Breast epithelium (tissue), 4 donors: ENCODE measurements at regions not wholly inside any gene's neighbourhood (a gene's known extent, or its start where the extent isn't known, plus 50 kb on each side); places are given as distances from the start of the nearest gene placed in this dataset.

Source experiments
- DNase-seq, 2 donors: peaks; one replicate each; pipeline ENCODE4 v3.0.0-alpha.2; 2019; ENCODE audit warnings: low spot score in 2 of 2
- H3K27ac ChIP-seq, 2 donors: fragments of 200-600 bp; sonication (generic) in 1 of 2; one replicate each; pipeline ENCODE4 v1.5.1; 2016 to 2019; ENCODE audit warnings: mild to moderate bottlenecking in 1 of 2
- H3K27me3 ChIP-seq, 2 donors: fragments of 200-600 bp; sonication (generic) in 1 of 2; one replicate each; pipeline versions ENCODE4 v1.5.1 to v1.6.0; 2017 to 2019; ENCODE audit warnings: control low read depth in 1 of 2, mild to moderate bottlenecking in 1 of 2
- H3K36me3 ChIP-seq: fragments of 200-600 bp; one replicate; pipeline ENCODE4 v1.5.1; 2019
- H3K4me1 ChIP-seq, 2 donors: fragments of 200-600 bp; sonication (generic); one replicate each; pipeline ENCODE4 v1.5.1; 2016 to 2019; ENCODE audit warnings: control low read depth in 1 of 2
- H3K4me3 ChIP-seq, 3 donors: fragments of 200-600 bp; sonication (generic); 1 replicate in 2 of 3; 2 replicates in 1 of 3; pipeline ENCODE4 v1.5.1; 2016 to 2019; ENCODE audit warnings: mild to moderate bottlenecking in 3 of 3, moderate library complexity in 2 of 3
- H3K9me3 ChIP-seq, 2 donors: fragments of 200-600 bp; sonication (generic) in 1 of 2; one replicate each; pipeline ENCODE4 v1.5.1; 2016 to 2019; ENCODE audit warnings: control low read depth in 1 of 2
- POLR2A ChIP-seq: fragments of 450-650 bp; IDR thresholded peaks from one replicate; pipeline ENCODE4 v1.6.1; 2016; ENCODE audit warnings: antibody characterized with exemption, mild to moderate bottlenecking, moderate library complexity
- POLR2AphosphoS5 ChIP-seq, 3 donors: sonication (generic); formaldehyde crosslinking; IDR thresholded peaks; one replicate each; pipeline ENCODE4 v1.6.1; 2017; ENCODE audit warnings: antibody characterized with exemption in 3 of 3
- intact Hi-C: fragments of 100-400 bp; cut with DNase I; formaldehyde crosslinking; loops from one replicate; pipeline ENCODE4 v1.15.1; 2023; ENCODE audit warnings: low total_unique reads
- TF ChIP-seq, protein P1 (sequence below), 3 donors: fragments of 450-650 bp; IDR thresholded peaks; one replicate each; pipeline ENCODE4 v1.5.1; 2016 to 2017; ENCODE audit warnings: antibody characterized with exemption in 3 of 3, mild to moderate bottlenecking in 3 of 3, moderate library complexity in 3 of 3

GRCh38 chr15:91622711-91623342 lies 230.7 kb upstream of the SLCO3A1 start:
- Histone ChIP-seq H3K27ac (no peak overlapping the region), H3K36me3 (no peaks in the 10 kb centered on the region), H3K4me1 (no peaks in the 10 kb centered on the region), H3K9me3 (no peaks in the 10 kb centered on the region), H3K4me3 (no peak overlapping the region), H3K27me3 (no peaks in the 10 kb centered on the region)
- intact Hi-C loops, result no loop called here
- DNase-seq, result no peak
- no peak for TF ChIP-seq POLR2A
- TF ChIP-seq, protein P1, sequence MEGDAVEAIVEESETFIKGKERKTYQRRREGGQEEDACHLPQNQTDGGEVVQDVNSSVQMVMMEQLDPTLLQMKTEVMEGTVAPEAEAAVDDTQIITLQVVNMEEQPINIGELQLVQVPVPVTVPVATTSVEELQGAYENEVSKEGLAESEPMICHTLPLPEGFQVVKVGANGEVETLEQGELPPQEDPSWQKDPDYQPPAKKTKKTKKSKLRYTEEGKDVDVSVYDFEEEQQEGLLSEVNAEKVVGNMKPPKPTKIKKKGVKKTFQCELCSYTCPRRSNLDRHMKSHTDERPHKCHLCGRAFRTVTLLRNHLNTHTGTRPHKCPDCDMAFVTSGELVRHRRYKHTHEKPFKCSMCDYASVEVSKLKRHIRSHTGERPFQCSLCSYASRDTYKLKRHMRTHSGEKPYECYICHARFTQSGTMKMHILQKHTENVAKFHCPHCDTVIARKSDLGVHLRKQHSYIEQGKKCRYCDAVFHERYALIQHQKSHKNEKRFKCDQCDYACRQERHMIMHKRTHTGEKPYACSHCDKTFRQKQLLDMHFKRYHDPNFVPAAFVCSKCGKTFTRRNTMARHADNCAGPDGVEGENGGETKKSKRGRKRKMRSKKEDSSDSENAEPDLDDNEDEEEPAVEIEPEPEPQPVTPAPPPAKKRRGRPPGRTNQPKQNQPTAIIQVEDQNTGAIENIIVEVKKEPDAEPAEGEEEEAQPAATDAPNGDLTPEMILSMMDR (IDR thresholded peaks at IDR 0.05), result no peak
- TF ChIP-seq POLR2AphosphoS5 (IDR thresholded peaks at IDR 0.05), result no peak

- intact Hi-C loops, result no loop called here
- Histone ChIP-seq H3K27ac (no peak overlapping the region), H3K36me3 (no peaks in the 10 kb centered on the region), H3K9me3 (no peaks in the 10 kb centered on the region), H3K27me3 (no peaks in the 10 kb centered on the region), H3K4me1 (no peaks in the 10 kb centered on the region), H3K4me3 (no peak overlapping the region)
- no peak for DNase-seq
- TF ChIP-seq POLR2A, result no peak
- TF ChIP-seq, protein P1 (IDR thresholded peaks at IDR 0.05), result no peak
Observed at GRCh38 chr15:91624353-91624968, 229.0 kb upstream of the SLCO3A1 start.

- DNase-seq, result no peak
- H3K4me3 ChIP-seq, result no peak overlapping the region
- no peaks in the 10 kb centered on the region for H3K27me3 ChIP-seq
- intact Hi-C loops, result no loop called here
- H3K27ac ChIP-seq, result no peak overlapping the region
- TF ChIP-seq, protein P1 (IDR thresholded peaks at IDR 0.05), result no peak
- no peak for TF ChIP-seq POLR2AphosphoS5 (IDR thresholded peaks at IDR 0.05)
- TF ChIP-seq POLR2A, result no peak
- H3K36me3 ChIP-seq, result no peaks in the 10 kb centered on the region
- no peaks in the 10 kb centered on the region for H3K9me3 ChIP-seq
- no peaks in the 10 kb centered on the region for H3K4me1 ChIP-seq
Observed at GRCh38 chr15:91625506-91625905, 228.0 kb upstream of the SLCO3A1 start.

DNA sequence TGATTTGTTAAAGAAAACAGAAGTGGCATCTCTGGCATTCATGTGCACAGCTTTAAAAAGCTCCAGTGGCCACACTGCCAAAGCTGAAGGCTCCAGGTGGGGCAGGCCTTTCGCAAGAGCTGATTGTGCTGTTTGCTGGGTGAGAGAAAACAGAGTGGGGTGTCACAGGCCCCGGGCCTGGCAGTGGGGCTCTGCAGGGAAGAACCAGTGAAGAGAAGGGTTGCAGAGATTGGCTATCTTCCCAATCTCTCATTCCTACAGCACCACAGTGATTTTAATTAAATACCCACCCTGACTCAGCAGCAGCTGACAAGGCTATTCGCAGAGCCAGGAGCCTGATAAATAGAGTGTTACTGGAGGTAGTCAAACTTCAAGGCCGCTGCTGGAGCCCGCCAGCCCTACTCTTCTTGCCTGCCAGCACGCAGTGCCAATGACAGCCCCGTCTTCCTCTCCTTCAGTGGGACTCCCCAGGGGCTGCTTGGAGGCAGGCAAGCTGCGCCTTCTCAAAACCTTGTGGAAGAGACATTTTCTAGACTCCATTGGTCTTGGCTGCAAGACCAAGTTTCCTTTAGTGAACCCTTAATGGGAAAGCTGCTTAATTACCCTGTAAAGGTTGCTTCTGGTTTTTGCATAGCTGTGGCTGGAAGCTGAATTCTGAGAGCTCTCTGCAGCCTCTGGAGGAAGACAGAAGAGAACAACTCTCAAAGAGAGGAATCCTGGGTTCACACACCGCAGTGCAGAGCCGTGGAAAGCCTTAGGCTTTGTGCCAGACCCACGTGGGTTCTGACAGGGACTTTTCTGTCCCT lies 225.8 kb upstream of the SLCO3A1 start:
- Histone ChIP-seq H3K27me3 (no peaks in the 10 kb centered on the region), H3K27ac (peak overlapping the region; percentile 26 to 40), H3K4me1 (no peaks in the 10 kb centered on the region), H3K36me3 (no peaks in the 10 kb centered on the region), H3K4me3 (no peak overlapping the region), H3K9me3 (no peaks in the 10 kb centered on the region)
- intact Hi-C loops, result no loop called here
- peak in 1 of 2 donors; percentile 27 for DNase-seq
- TF ChIP-seq, protein P1 (IDR thresholded peaks at IDR 0.05), result no peak
- no peak for TF ChIP-seq POLR2A
- TF ChIP-seq POLR2AphosphoS5 (IDR thresholded peaks at IDR 0.05), result no peak

- TF ChIP-seq POLR2A, result no peak
- TF ChIP-seq, protein P1 (IDR thresholded peaks at IDR 0.05), result no peak
- TF ChIP-seq POLR2AphosphoS5 (IDR thresholded peaks at IDR 0.05), result no peak
- DNase-seq, result no peak
- intact Hi-C loops, result no loop called here
Observed at GRCh38 chr15:91630090-91630489, 223.4 kb upstream of the SLCO3A1 start.

More at GRCh38 chr15:91630090-91630489, 223.4 kb upstream of the SLCO3A1 start:
- no peaks in the 10 kb centered on the region for H3K4me1 ChIP-seq
- H3K4me3 ChIP-seq, result no peak overlapping the region
- no peaks in the 10 kb centered on the region for H3K9me3 ChIP-seq
- no peaks in the 10 kb centered on the region for H3K36me3 ChIP-seq
- H3K27me3 ChIP-seq, result no peaks in the 10 kb centered on the region
- no peak overlapping the region for H3K27ac ChIP-seq
